Uterus (tissue), 3 donors: ENCODE measurements at regions not wholly inside any gene's neighbourhood (a gene's known extent, or its start where the extent isn't known, plus 50 kb on each side); places are given as distances from the start of the nearest gene placed in this dataset.

Experiments used
- DNase-seq, 2 donors: peaks; one replicate each; pipeline ENCODE4 v3.0.0-alpha.2; 2019 to 2020
- H3K27ac ChIP-seq, 2 donors: fragments of 200-600 bp; sonication (generic); 1 replicate in 1 of 2; 2 replicates in 1 of 2; pipeline ENCODE4 v1.5.1; 2016 to 2018
- H3K27me3 ChIP-seq, 2 donors: fragments of 200-600 bp; sonication (generic); one replicate each; pipeline ENCODE4 v1.5.1; 2018 to 2019; ENCODE audit warnings: control low read depth in 1 of 2
- H3K36me3 ChIP-seq, 2 donors: fragments of 200-600 bp; sonication (generic); one replicate each; pipeline ENCODE4 v1.5.1; 2019; ENCODE audit warnings: control low read depth in 1 of 2
- H3K4me1 ChIP-seq, 2 donors: fragments of 200-600 bp; sonication (generic); one replicate each; pipeline ENCODE4 v1.5.1; 2018 to 2019; ENCODE audit warnings: control low read depth in 1 of 2
- H3K4me3 ChIP-seq, 2 donors: fragments of 200-600 bp; sonication (generic); 1 replicate in 1 of 2; 2 replicates in 1 of 2; pipeline ENCODE4 v1.5.1; 2018 to 2019; ENCODE audit warnings: mild to moderate bottlenecking in 1 of 2
- H3K9me3 ChIP-seq, 2 donors: fragments of 200-600 bp; sonication (generic); one replicate each; pipeline ENCODE4 v1.5.1; 2019; ENCODE audit warnings: control low read depth in 1 of 2
- POLR2A ChIP-seq, 2 donors: fragments of 450-650 bp; IDR thresholded peaks; one replicate each; pipeline ENCODE4 v1.6.1; 2016; ENCODE audit warnings: antibody characterized with exemption in 2 of 2, mild to moderate bottlenecking in 1 of 2, moderate library complexity in 1 of 2
- intact Hi-C: fragments of 100-400 bp; cut with DNase I; formaldehyde crosslinking; loops from one replicate; pipeline ENCODE4 v1.15.1; 2023; ENCODE audit warnings: low total_unique reads
- TF ChIP-seq, protein P1 (sequence below), 4 experiments: fragments of 200-600 bp in 2 of 4; fragments of 450-650 bp in 2 of 4; sonication (generic) in 2 of 4; IDR thresholded peaks; one replicate each; pipeline ENCODE4 v1.5.1; 2016 to 2019; ENCODE audit warnings: antibody characterized with exemption in 4 of 4, mild to moderate bottlenecking in 2 of 4, moderate library complexity in 1 of 4
- donor health status: DM: yes; HTN: yes; CAD: no.

DNA sequence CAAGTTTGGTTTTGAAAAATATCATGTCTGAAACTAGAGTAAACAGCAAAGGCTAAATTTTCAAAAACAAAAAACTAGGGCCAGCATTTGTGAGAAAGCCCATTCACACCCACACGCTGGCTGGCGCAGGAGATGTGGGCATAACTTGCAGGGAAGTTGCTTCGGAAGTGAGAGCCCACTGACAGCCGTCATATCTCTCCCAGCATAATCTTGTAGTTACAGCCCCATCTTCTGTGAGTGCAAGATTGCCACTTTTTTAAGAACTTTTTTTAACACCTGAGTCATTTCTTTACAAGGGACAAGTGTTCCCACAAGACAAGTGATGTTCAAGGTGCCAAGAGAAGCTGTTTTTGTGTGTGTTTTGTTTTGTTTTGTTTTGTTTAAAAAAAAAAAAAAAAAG lies 212.5 kb upstream of the CNR1 start:
- H3K27ac ChIP-seq = no peak overlapping the region
- TF ChIP-seq POLR2A (IDR thresholded peaks at IDR 0.05) = no peak
- TF ChIP-seq, protein P1, sequence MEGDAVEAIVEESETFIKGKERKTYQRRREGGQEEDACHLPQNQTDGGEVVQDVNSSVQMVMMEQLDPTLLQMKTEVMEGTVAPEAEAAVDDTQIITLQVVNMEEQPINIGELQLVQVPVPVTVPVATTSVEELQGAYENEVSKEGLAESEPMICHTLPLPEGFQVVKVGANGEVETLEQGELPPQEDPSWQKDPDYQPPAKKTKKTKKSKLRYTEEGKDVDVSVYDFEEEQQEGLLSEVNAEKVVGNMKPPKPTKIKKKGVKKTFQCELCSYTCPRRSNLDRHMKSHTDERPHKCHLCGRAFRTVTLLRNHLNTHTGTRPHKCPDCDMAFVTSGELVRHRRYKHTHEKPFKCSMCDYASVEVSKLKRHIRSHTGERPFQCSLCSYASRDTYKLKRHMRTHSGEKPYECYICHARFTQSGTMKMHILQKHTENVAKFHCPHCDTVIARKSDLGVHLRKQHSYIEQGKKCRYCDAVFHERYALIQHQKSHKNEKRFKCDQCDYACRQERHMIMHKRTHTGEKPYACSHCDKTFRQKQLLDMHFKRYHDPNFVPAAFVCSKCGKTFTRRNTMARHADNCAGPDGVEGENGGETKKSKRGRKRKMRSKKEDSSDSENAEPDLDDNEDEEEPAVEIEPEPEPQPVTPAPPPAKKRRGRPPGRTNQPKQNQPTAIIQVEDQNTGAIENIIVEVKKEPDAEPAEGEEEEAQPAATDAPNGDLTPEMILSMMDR (IDR thresholded peaks at IDR 0.05) = no peak
- no peak overlapping the region for H3K4me3 ChIP-seq
- no peaks in the 10 kb centered on the region for H3K4me1 ChIP-seq
- intact Hi-C loops = no loop called here
- H3K9me3 ChIP-seq = no peaks in the 10 kb centered on the region
- no peaks in the 10 kb centered on the region for H3K27me3 ChIP-seq
- H3K36me3 ChIP-seq = no peaks in the 10 kb centered on the region
- no peak for DNase-seq

DNA sequence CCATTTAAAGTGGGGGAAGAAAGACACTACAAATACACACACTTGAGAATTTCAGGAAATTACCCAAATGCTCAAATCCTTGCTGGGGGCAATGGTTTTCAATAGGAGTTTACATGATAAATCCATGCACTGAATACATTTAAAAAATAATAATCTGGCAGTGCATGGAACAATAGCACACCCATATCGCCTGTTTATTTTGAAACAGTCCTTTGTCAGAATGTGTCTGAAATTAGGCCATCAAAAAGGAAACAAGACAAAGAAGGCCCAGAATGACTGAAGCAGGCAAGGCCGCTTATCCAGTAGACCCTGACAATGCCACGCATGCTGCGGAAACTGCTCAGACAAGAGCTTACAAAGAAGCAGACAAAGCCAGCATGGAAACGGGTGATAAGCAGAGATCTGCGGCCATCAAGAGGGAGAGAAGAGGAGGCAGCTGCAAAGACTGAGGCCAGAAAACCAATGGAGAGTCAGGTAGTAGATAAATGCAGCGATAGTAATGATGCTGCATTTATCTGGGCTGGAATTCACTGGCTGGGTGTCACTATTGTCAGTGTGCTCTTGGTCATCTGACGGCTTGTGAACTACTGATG lies 211.9 kb upstream of the CNR1 start:
- Histone ChIP-seq H3K4me1 (no peaks in the 10 kb centered on the region), H3K27me3 (no peaks in the 10 kb centered on the region), H3K4me3 (no peak overlapping the region), H3K9me3 (no peaks in the 10 kb centered on the region), H3K36me3 (no peaks in the 10 kb centered on the region), H3K27ac (no peak overlapping the region)
- no peak for TF ChIP-seq POLR2A (IDR thresholded peaks at IDR 0.05)
- TF ChIP-seq, protein P1 (IDR thresholded peaks at IDR 0.05) = no peak
- DNase-seq = no peak
- intact Hi-C loops = no loop called here

DNA sequence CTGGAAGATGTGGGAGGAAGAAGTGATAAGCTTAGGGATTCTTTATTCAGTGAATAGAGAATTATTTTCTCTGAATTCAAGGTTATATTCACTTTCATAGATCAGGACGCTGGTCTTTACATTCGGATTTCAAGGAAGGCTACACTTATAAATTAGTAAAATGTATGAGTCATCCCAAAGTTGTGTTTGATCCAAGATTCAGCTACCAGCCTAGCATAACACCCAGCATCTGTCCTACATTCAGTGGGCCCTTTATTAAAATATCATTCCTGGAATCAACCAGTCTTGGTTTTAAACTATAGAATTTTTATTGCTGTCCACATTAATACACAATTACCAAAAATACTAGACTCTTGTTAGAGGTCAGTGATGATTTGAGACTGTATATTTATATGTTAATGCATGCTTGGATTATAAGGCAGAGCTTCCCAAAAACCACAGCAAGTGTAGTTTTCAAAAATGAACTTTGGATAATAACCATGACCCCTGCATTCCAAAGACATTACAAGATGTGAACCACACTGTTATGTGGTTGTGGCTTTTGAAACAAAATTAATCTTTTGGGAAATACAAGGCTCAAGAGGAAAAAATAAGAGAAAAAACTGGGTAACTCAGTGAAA lies 210.7 kb upstream of the CNR1 start:
- peak overlapping the region in 1 of 2 donors; percentile 16 for H3K27ac ChIP-seq
- TF ChIP-seq, protein P1 (IDR thresholded peaks at IDR 0.05) = no peak
- TF ChIP-seq POLR2A (IDR thresholded peaks at IDR 0.05) = no peak
- no peak for DNase-seq
- no peak overlapping the region for H3K4me3 ChIP-seq
- H3K9me3 ChIP-seq = no peaks in the 10 kb centered on the region
- no peaks in the 10 kb centered on the region for H3K4me1 ChIP-seq
- no peaks in the 10 kb centered on the region for H3K27me3 ChIP-seq
- intact Hi-C loops = no loop called here
- no peaks in the 10 kb centered on the region for H3K36me3 ChIP-seq

DNA sequence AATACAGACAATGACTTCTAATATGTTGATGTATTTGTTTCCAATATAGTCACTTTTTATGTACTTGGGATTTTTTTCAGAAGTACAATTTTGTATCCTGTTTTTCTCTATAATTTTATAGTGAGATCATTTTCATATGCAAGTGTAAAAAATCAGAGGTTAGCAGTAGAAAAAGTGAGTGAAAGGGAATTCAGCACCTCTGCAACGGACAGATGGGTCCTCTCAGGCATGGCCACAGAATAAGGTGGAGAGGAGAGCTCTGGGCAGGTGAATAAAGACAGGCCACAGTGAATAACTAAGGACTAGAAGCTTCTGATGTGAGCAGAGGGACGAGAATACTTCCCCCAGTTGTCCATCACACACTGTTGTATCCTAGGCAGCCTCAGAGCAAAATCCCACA lies 210.1 kb upstream of the CNR1 start:
- Histone ChIP-seq H3K4me1 (no peaks in the 10 kb centered on the region), H3K27me3 (no peaks in the 10 kb centered on the region), H3K36me3 (no peaks in the 10 kb centered on the region), H3K9me3 (no peaks in the 10 kb centered on the region), H3K4me3 (no peak overlapping the region), H3K27ac (peak overlapping the region in 1 of 2 donors; percentile 46)
- intact Hi-C loops = no loop called here
- DNase-seq = no peak
- TF ChIP-seq, protein P1 (IDR thresholded peaks at IDR 0.05) = no peak
- no peak for TF ChIP-seq POLR2A (IDR thresholded peaks at IDR 0.05)

DNA sequence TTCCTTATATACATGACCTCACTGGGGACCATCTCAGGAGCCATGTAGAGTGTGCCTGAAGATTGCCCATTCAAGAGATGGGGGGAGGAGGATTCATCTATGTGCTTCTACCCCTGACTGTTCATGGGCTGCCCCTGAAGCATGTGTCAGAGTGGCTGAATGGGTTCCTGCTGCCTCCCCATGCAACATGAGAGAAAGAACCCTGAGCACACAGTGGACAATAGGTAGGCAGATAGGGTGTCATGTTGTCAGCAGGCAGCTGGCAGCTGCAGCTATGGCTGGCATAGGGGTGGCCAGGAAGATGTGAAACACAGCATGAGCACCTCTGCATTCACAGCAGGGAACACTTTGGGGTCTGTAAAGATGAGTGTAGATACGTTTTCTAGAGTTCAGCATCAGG lies 208.4 kb upstream of the CNR1 start:
- intact Hi-C loops = no loop called here
- Histone ChIP-seq H3K36me3 (no peaks in the 10 kb centered on the region), H3K27ac (no peak overlapping the region), H3K4me3 (no peak overlapping the region), H3K4me1 (no peaks in the 10 kb centered on the region), H3K9me3 (no peaks in the 10 kb centered on the region), H3K27me3 (no peaks in the 10 kb centered on the region)
- no peak for TF ChIP-seq POLR2A (IDR thresholded peaks at IDR 0.05)
- TF ChIP-seq, protein P1 (IDR thresholded peaks at IDR 0.05) = no peak
- DNase-seq = no peak
